ENCODE measurements at regions not wholly inside any gene's neighbourhood (a gene's known extent, or its start where the extent isn't known, plus 50 kb on each side); places are given as distances from the start of the nearest gene placed in this dataset.

- H2AFZ ChIP-seq (ENCODE audit: low read depth, low read length), result no peak overlapping the region
- no peak overlapping the region for H3K4ac ChIP-seq (ENCODE audit: low read depth in 1 of 2, low read length in 2 of 2)
- no peak overlapping the region for H2AK5ac ChIP-seq (ENCODE audit: low read length, severe bottlenecking)
- H3K27me3 ChIP-seq (ENCODE audit: control insufficient read depth in 1 of 2, insufficient read depth in 1 of 2, low read length in 2 of 2), result no peaks in the 10 kb centered on the region
- H4K8ac ChIP-seq (ENCODE audit: low read length), result no peak overlapping the region
- no peak overlapping the region for H4K91ac ChIP-seq (ENCODE audit: low read length)
- peak overlapping the region; percentile 37 for H3K4me2 ChIP-seq (ENCODE audit: low read length, poor library complexity, severe bottlenecking)
- H2BK15ac ChIP-seq (ENCODE audit: low read depth, poor library complexity, severe bottlenecking), result no peak overlapping the region
- no peaks in the 10 kb centered on the region for H3K4me1 ChIP-seq (ENCODE audit: control insufficient read depth, insufficient read depth, low read depth, low read length)
- H3K27ac ChIP-seq (ENCODE audit: low read length, poor library complexity, severe bottlenecking), result no peak overlapping the region
- DNase-seq, result no peak
- no peak overlapping the region for H3K9ac ChIP-seq (ENCODE audit: low read length)
- H3K36me3 ChIP-seq (ENCODE audit: control insufficient read depth in 1 of 2, insufficient read depth in 2 of 2, low read depth in 1 of 2, low read length in 2 of 2), result no peaks in the 10 kb centered on the region
- H2BK5ac ChIP-seq (ENCODE audit: low read depth, low read length, poor library complexity, severe bottlenecking), result no peak overlapping the region
- H3K23ac ChIP-seq (ENCODE audit: low read length in 2 of 2), result no peak overlapping the region
- no peaks in the 10 kb centered on the region for H3K79me1 ChIP-seq (replicated peaks; ENCODE audit: low read length, poor library complexity, severe bottlenecking)
- H3K18ac ChIP-seq (ENCODE audit: low read depth in 1 of 2, low read length in 2 of 2), result no peak overlapping the region
- H2BK12ac ChIP-seq (ENCODE audit: low read length in 2 of 2), result no peak overlapping the region
- peaks cover under 1% of the 10 kb centered on the region for H3K9me3 ChIP-seq (ENCODE audit: control insufficient read depth, low read length)
- 92% methylated on average over 4 of the region's 5 CpGs for WGBS
- no peak overlapping the region for H3K4me3 ChIP-seq (ENCODE audit: insufficient read depth in 1 of 2, low read depth in 1 of 2, low read length in 2 of 2)
- H3K14ac ChIP-seq (ENCODE audit: low read length in 2 of 2), result no peak overlapping the region
- H2BK120ac ChIP-seq (ENCODE audit: low read depth, low read length), result no peak overlapping the region
Measured at GRCh38 chr10:21212912-21213311, 312.6 kb downstream of the SKIDA1 start.

GRCh38 chr10:21212348-21212747 is 313.1 kb downstream of the SKIDA1 start:
- Histone ChIP-seq H3K9me3 (ENCODE audit: control insufficient read depth, low read length) (peaks cover 5% of the 10 kb centered on the region), H4K8ac (ENCODE audit: low read length) (no peak overlapping the region), H3K4ac (ENCODE audit: low read depth in 1 of 2, low read length in 2 of 2) (no peak overlapping the region), H2AK5ac (ENCODE audit: low read length, severe bottlenecking) (no peak overlapping the region), H2BK15ac (ENCODE audit: low read depth, poor library complexity, severe bottlenecking) (no peak overlapping the region), H4K91ac (ENCODE audit: low read length) (no peak overlapping the region), H2BK120ac (ENCODE audit: low read depth, low read length) (no peak overlapping the region), H3K36me3 (ENCODE audit: control insufficient read depth in 1 of 2, insufficient read depth in 2 of 2, low read depth in 1 of 2, low read length in 2 of 2) (no peaks in the 10 kb centered on the region), H3K14ac (ENCODE audit: low read length in 2 of 2) (no peak overlapping the region), H2BK5ac (ENCODE audit: low read depth, low read length, poor library complexity, severe bottlenecking) (no peak overlapping the region), H3K9ac (ENCODE audit: low read length) (no peak overlapping the region), H3K23ac (ENCODE audit: low read length in 2 of 2) (no peak overlapping the region), H2BK12ac (ENCODE audit: low read length in 2 of 2) (no peak overlapping the region), H3K79me1 (replicated peaks; ENCODE audit: low read length, poor library complexity, severe bottlenecking) (no peaks in the 10 kb centered on the region), H3K27me3 (ENCODE audit: control insufficient read depth in 1 of 2, insufficient read depth in 1 of 2, low read length in 2 of 2) (no peaks in the 10 kb centered on the region), H2AFZ (ENCODE audit: low read depth, low read length) (no peak overlapping the region), H3K27ac (ENCODE audit: low read length, poor library complexity, severe bottlenecking) (no peak overlapping the region), H3K4me1 (ENCODE audit: control insufficient read depth, insufficient read depth, low read depth, low read length) (no peaks in the 10 kb centered on the region), H3K4me2 (ENCODE audit: low read length, poor library complexity, severe bottlenecking) (no peak overlapping the region), H3K4me3 (ENCODE audit: insufficient read depth in 1 of 2, low read depth in 1 of 2, low read length in 2 of 2) (no peak overlapping the region), H3K18ac (ENCODE audit: low read depth in 1 of 2, low read length in 2 of 2) (no peak overlapping the region)
- WGBS, result 94% methylated on average over 11 of the region's 11 CpGs
- no peak for DNase-seq

GRCh38 chr10:21209495-21209894 is 312.4 kb upstream of the NEBL start:
- no peak overlapping the region for H3K27ac ChIP-seq (ENCODE audit: low read length, poor library complexity, severe bottlenecking)
- no peak overlapping the region for H3K4ac ChIP-seq (ENCODE audit: low read depth in 1 of 2, low read length in 2 of 2)
- peaks cover 5% of the 10 kb centered on the region for H3K9me3 ChIP-seq (ENCODE audit: control insufficient read depth, low read length)
- H2BK120ac ChIP-seq (ENCODE audit: low read depth, low read length), result no peak overlapping the region
- no peaks in the 10 kb centered on the region for H3K36me3 ChIP-seq (ENCODE audit: control insufficient read depth in 1 of 2, insufficient read depth in 2 of 2, low read depth in 1 of 2, low read length in 2 of 2)
- H3K79me1 ChIP-seq (replicated peaks; ENCODE audit: low read length, poor library complexity, severe bottlenecking), result no peaks in the 10 kb centered on the region
- H3K9ac ChIP-seq (ENCODE audit: low read length), result no peak overlapping the region
- no peak for DNase-seq
- no peak overlapping the region for H4K91ac ChIP-seq (ENCODE audit: low read length)
- H3K4me1 ChIP-seq (ENCODE audit: control insufficient read depth, insufficient read depth, low read depth, low read length), result no peaks in the 10 kb centered on the region
- H3K14ac ChIP-seq (ENCODE audit: low read length in 2 of 2), result no peak overlapping the region
- no peak overlapping the region for H4K8ac ChIP-seq (ENCODE audit: low read length)
- H3K4me3 ChIP-seq (ENCODE audit: insufficient read depth in 1 of 2, low read depth in 1 of 2, low read length in 2 of 2), result no peak overlapping the region
- no peak overlapping the region for H2BK15ac ChIP-seq (ENCODE audit: low read depth, poor library complexity, severe bottlenecking)
- no peak overlapping the region for H3K23ac ChIP-seq (ENCODE audit: low read length in 2 of 2)
- no peak overlapping the region for H2BK12ac ChIP-seq (ENCODE audit: low read length in 2 of 2)
- no peak overlapping the region for H2BK5ac ChIP-seq (ENCODE audit: low read depth, low read length, poor library complexity, severe bottlenecking)
- H3K4me2 ChIP-seq (ENCODE audit: low read length, poor library complexity, severe bottlenecking), result no peak overlapping the region
- 92% methylated on average over 4 of the region's 4 CpGs for WGBS
- no peak overlapping the region for H2AFZ ChIP-seq (ENCODE audit: low read depth, low read length)
- peaks cover 0 to 4% of the 10 kb centered on the region in 2 experiments for H3K27me3 ChIP-seq (ENCODE audit: control insufficient read depth in 1 of 2, insufficient read depth in 1 of 2, low read length in 2 of 2)
- no peak overlapping the region for H3K18ac ChIP-seq (ENCODE audit: low read depth in 1 of 2, low read length in 2 of 2)
- no peak overlapping the region for H2AK5ac ChIP-seq (ENCODE audit: low read length, severe bottlenecking)

- Histone ChIP-seq H3K4me3 (ENCODE audit: insufficient read depth in 1 of 2, low read depth in 1 of 2, low read length in 2 of 2) (no peak overlapping the region), H2BK12ac (ENCODE audit: low read length in 2 of 2) (no peak overlapping the region), H4K91ac (ENCODE audit: low read length) (no peak overlapping the region), H3K36me3 (ENCODE audit: control insufficient read depth in 1 of 2, insufficient read depth in 2 of 2, low read depth in 1 of 2, low read length in 2 of 2) (no peaks in the 10 kb centered on the region), H3K23ac (ENCODE audit: low read length in 2 of 2) (no peak overlapping the region), H3K14ac (ENCODE audit: low read length in 2 of 2) (no peak overlapping the region), H3K9me3 (ENCODE audit: control insufficient read depth, low read length) (peaks cover 5% of the 10 kb centered on the region), H3K9ac (ENCODE audit: low read length) (no peak overlapping the region), H2AK5ac (ENCODE audit: low read length, severe bottlenecking) (no peak overlapping the region), H3K79me1 (replicated peaks; ENCODE audit: low read length, poor library complexity, severe bottlenecking) (no peaks in the 10 kb centered on the region), H3K18ac (ENCODE audit: low read depth in 1 of 2, low read length in 2 of 2) (no peak overlapping the region), H3K4me2 (ENCODE audit: low read length, poor library complexity, severe bottlenecking) (no peak overlapping the region), H4K8ac (ENCODE audit: low read length) (no peak overlapping the region), H2BK15ac (ENCODE audit: low read depth, poor library complexity, severe bottlenecking) (no peak overlapping the region), H2BK120ac (ENCODE audit: low read depth, low read length) (no peak overlapping the region), H2BK5ac (ENCODE audit: low read depth, low read length, poor library complexity, severe bottlenecking) (no peak overlapping the region), H3K4me1 (ENCODE audit: control insufficient read depth, insufficient read depth, low read depth, low read length) (no peaks in the 10 kb centered on the region), H3K27me3 (ENCODE audit: control insufficient read depth in 1 of 2, insufficient read depth in 1 of 2, low read length in 2 of 2) (peaks cover 6 to 7% of the 10 kb centered on the region in 2 experiments), H3K27ac (ENCODE audit: low read length, poor library complexity, severe bottlenecking) (no peak overlapping the region), H3K4ac (ENCODE audit: low read depth in 1 of 2, low read length in 2 of 2) (no peak overlapping the region), H2AFZ (ENCODE audit: low read depth, low read length) (no peak overlapping the region)
- WGBS, result 70% methylated on average over 3 of the region's 7 CpGs
- no peak for DNase-seq
Measured at GRCh38 chr10:21208666-21209316, 311.7 kb upstream of the NEBL start.
